BLaER1 (cell line): ENCODE measurements at regions not wholly inside any gene's neighbourhood (a gene's known extent, or its start where the extent isn't known, plus 50 kb on each side); places are given as distances from the start of the nearest gene placed in this dataset.

Experiments used
- H3K27ac ChIP-seq: shearing (Covaris generic); formaldehyde crosslinking; 2 replicates; pipeline ENCODE4 v1.8.1; 2022
- H3K27me3 ChIP-seq: shearing (Covaris generic); formaldehyde crosslinking; 2 replicates; pipeline ENCODE4 v1.8.1; 2022
- H3K36me3 ChIP-seq: shearing (Covaris generic); formaldehyde crosslinking; 2 replicates; pipeline ENCODE4 v1.8.1; 2022
- H3K4me1 ChIP-seq: shearing (Covaris generic); formaldehyde crosslinking; 2 replicates; pipeline ENCODE4 v1.8.1; 2022
- H3K4me2 ChIP-seq: shearing (Covaris generic); formaldehyde crosslinking; 2 replicates; pipeline ENCODE4 v1.8.1; 2022
- H3K4me3 ChIP-seq: shearing (Covaris generic); formaldehyde crosslinking; 2 replicates; pipeline ENCODE4 v1.8.1; 2022
- H3K9ac ChIP-seq: shearing (Covaris generic); formaldehyde crosslinking; 2 replicates; pipeline ENCODE4 v1.8.1; 2022
- H3K9me3 ChIP-seq: shearing (Covaris generic); formaldehyde crosslinking; 2 replicates; pipeline ENCODE4 v1.8.1; 2022
- H4K20me1 ChIP-seq: shearing (Covaris generic); formaldehyde crosslinking; 2 replicates; pipeline ENCODE4 v1.8.1; 2022
- Cebpa-rat ChIP-seq: shearing (Covaris generic); IDR thresholded peaks from 2 replicates; pipeline ENCODE4 v1.8.1; 2022

- Histone ChIP-seq H3K9me3 (no peaks in the 10 kb centered on the region), H3K27ac (no peak overlapping the region), H3K4me3 (no peak overlapping the region), H3K4me2 (no peak overlapping the region), H3K27me3 (no peaks in the 10 kb centered on the region), H3K9ac (no peak overlapping the region), H3K4me1 (no peaks in the 10 kb centered on the region), H3K36me3 (no peaks in the 10 kb centered on the region), H4K20me1 (no peaks in the 10 kb centered on the region)
- TF ChIP-seq Cebpa-rat: no peak
Observed at GRCh38 chr10:62562101-62562500, 187.9 kb downstream of the ZNF365 start.

- Histone ChIP-seq H3K4me3 (no peak overlapping the region), H3K27ac (no peak overlapping the region), H3K36me3 (no peaks in the 10 kb centered on the region), H3K9me3 (no peaks in the 10 kb centered on the region), H3K4me2 (no peak overlapping the region), H3K27me3 (no peaks in the 10 kb centered on the region), H3K4me1 (no peaks in the 10 kb centered on the region), H4K20me1 (no peaks in the 10 kb centered on the region), H3K9ac (no peak overlapping the region)
- TF ChIP-seq Cebpa-rat: no peak
Observed at GRCh38 chr10:62562795-62563194, 188.6 kb downstream of the ZNF365 start.

GRCh38 chr10:62573929-62574328, 199.8 kb downstream of the ZNF365 start:
- Histone ChIP-seq H4K20me1 (no peaks in the 10 kb centered on the region), H3K9ac (no peak overlapping the region), H3K4me3 (no peak overlapping the region), H3K27me3 (no peaks in the 10 kb centered on the region), H3K36me3 (no peaks in the 10 kb centered on the region), H3K9me3 (no peaks in the 10 kb centered on the region), H3K4me2 (no peak overlapping the region), H3K27ac (no peak overlapping the region), H3K4me1 (no peaks in the 10 kb centered on the region)
- no peak for TF ChIP-seq Cebpa-rat

GRCh38 chr10:62577076-62577475, 202.9 kb downstream of the ZNF365 start:
- Histone ChIP-seq H3K9me3 (no peaks in the 10 kb centered on the region), H3K27me3 (no peaks in the 10 kb centered on the region), H3K4me2 (no peak overlapping the region), H3K4me1 (no peaks in the 10 kb centered on the region), H3K27ac (no peak overlapping the region), H3K36me3 (no peaks in the 10 kb centered on the region), H4K20me1 (no peaks in the 10 kb centered on the region), H3K4me3 (no peak overlapping the region), H3K9ac (no peak overlapping the region)
- no peak for TF ChIP-seq Cebpa-rat

GRCh38 chr10:62577666-62578291, 203.6 kb downstream of the ZNF365 start:
- Histone ChIP-seq H3K9me3 (no peaks in the 10 kb centered on the region), H3K27me3 (no peaks in the 10 kb centered on the region), H4K20me1 (no peaks in the 10 kb centered on the region), H3K4me1 (no peaks in the 10 kb centered on the region), H3K4me2 (no peak overlapping the region), H3K4me3 (no peak overlapping the region), H3K36me3 (no peaks in the 10 kb centered on the region), H3K27ac (no peak overlapping the region), H3K9ac (no peak overlapping the region)
- no peak for TF ChIP-seq Cebpa-rat

- Histone ChIP-seq H3K9me3 (no peaks in the 10 kb centered on the region), H3K9ac (no peak overlapping the region), H3K27me3 (no peaks in the 10 kb centered on the region), H3K4me2 (no peak overlapping the region), H3K4me3 (no peak overlapping the region), H3K4me1 (no peaks in the 10 kb centered on the region), H4K20me1 (no peaks in the 10 kb centered on the region), H3K36me3 (no peaks in the 10 kb centered on the region), H3K27ac (no peak overlapping the region)
- TF ChIP-seq Cebpa-rat: no peak
Observed at GRCh38 chr10:62578301-62578700, 204.1 kb downstream of the ZNF365 start.

- no peak for TF ChIP-seq Cebpa-rat
Observed at GRCh38 chr10:62578916-62579315, 204.7 kb downstream of the ZNF365 start.

GRCh38 chr10:62580396-62580795, 206.2 kb downstream of the ZNF365 start:
- Histone ChIP-seq H3K36me3 (no peaks in the 10 kb centered on the region), H3K9me3 (no peaks in the 10 kb centered on the region), H3K4me1 (no peaks in the 10 kb centered on the region), H3K27ac (no peak overlapping the region), H4K20me1 (no peaks in the 10 kb centered on the region), H3K27me3 (no peaks in the 10 kb centered on the region), H3K4me2 (no peak overlapping the region), H3K9ac (no peak overlapping the region), H3K4me3 (no peak overlapping the region)
- no peak for TF ChIP-seq Cebpa-rat

More at GRCh38 chr10:62578916-62579315, 204.7 kb downstream of the ZNF365 start:
- Histone ChIP-seq H3K27ac (no peak overlapping the region), H3K4me1 (no peaks in the 10 kb centered on the region), H3K4me2 (no peak overlapping the region), H3K27me3 (no peaks in the 10 kb centered on the region), H3K9ac (no peak overlapping the region), H3K9me3 (no peaks in the 10 kb centered on the region), H3K4me3 (no peak overlapping the region), H3K36me3 (no peaks in the 10 kb centered on the region), H4K20me1 (no peaks in the 10 kb centered on the region)

GRCh38 chr10:62581351-62581750, 207.2 kb downstream of the ZNF365 start:
- Histone ChIP-seq H3K9ac (no peak overlapping the region), H3K27ac (no peak overlapping the region), H4K20me1 (no peaks in the 10 kb centered on the region), H3K27me3 (no peaks in the 10 kb centered on the region), H3K9me3 (no peaks in the 10 kb centered on the region), H3K4me3 (no peak overlapping the region), H3K36me3 (no peaks in the 10 kb centered on the region), H3K4me1 (no peaks in the 10 kb centered on the region), H3K4me2 (no peak overlapping the region)
- TF ChIP-seq Cebpa-rat: no peak

GRCh38 chr10:62582101-62582705, 208.0 kb downstream of the ZNF365 start:
- H3K27ac ChIP-seq: no peak overlapping the region
- H4K20me1 ChIP-seq: no peaks in the 10 kb centered on the region
- no peaks in the 10 kb centered on the region for H3K27me3 ChIP-seq
- no peak overlapping the region for H3K4me2 ChIP-seq
- TF ChIP-seq Cebpa-rat: no peak
- H3K4me1 ChIP-seq: no peaks in the 10 kb centered on the region
- no peak overlapping the region for H3K4me3 ChIP-seq
- H3K9me3 ChIP-seq: no peaks in the 10 kb centered on the region
- H3K9ac ChIP-seq: no peak overlapping the region
- no peaks in the 10 kb centered on the region for H3K36me3 ChIP-seq
